GM23248 (cell line): ENCODE measurements at regions not wholly inside any gene's neighbourhood (a gene's known extent, or its start where the extent isn't known, plus 50 kb on each side); places are given as distances from the start of the nearest gene placed in this dataset.

ENCODE experiments used
- EZH2 ChIP-seq: fragments of 200-600 bp; sonication (generic); IDR thresholded peaks from 2 replicates; pipeline ENCODE4 v1.6.1; 2018; ENCODE audit warnings: antibody characterized with exemption, mild to moderate bottlenecking; ENCODE audit not compliant: insufficient read depth, poor library complexity, severe bottlenecking
- EZH2phosphoT487 ChIP-seq: fragments of 200-600 bp; sonication (generic); IDR thresholded peaks from 2 replicates; pipeline ENCODE4 v1.6.1; 2018; ENCODE audit warnings: antibody characterized with exemption, moderate library complexity, mild to moderate bottlenecking, low read depth; ENCODE audit not compliant: insufficient read depth

DNA sequence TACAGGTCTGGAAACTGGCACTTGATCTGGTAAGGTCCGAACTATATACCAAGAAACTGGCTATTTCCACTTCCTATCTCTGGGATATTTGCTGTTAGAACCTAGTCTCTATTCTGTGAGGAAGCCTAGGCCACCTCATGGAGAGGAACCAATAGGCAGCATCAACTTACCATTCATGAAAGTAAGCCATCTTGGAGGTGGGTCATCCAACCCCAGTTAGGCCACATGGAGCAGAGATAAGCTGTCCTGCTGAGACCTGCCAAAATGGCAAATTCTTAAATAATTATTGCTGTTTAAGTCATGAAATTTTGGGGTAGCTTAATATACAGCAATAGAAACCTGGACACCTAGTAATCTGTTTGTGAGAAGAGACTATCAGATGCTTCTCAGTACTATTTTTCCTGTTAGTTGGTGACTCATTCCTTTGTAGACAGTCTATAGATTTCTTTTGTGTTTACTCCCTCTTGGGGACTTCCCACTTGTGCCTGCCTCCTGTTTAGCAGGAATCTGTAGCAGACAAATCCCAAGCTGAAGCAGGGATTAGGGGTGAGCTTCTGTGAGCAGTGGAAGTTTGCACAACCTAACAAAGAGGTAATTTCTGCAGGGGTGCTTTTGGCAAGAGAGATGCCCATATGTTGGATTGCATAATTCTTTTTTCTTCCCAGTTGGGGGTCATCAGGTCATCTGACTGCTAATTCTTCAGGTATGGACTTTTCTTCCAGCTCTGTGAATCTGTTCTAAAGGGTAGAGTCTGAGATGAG, 136.8 kb downstream of the IGF1 start:
- TF ChIP-seq EZH2phosphoT487 (no peak), EZH2 (no peak)
